GM19351 (cell line): ENCODE measurements at regions not wholly inside any gene's neighbourhood (a gene's known extent, or its start where the extent isn't known, plus 50 kb on each side); places are given as distances from the start of the nearest gene placed in this dataset.

Experiments used
- ATAC-seq: cut with Tn5 transposase; IDR thresholded peaks from one replicate; pipeline ENCODE4 v1.9.1; 2021; ENCODE audit warnings: mild to moderate bottlenecking, moderate library complexity; ENCODE audit not compliant: unreplicated experiment

DNA sequence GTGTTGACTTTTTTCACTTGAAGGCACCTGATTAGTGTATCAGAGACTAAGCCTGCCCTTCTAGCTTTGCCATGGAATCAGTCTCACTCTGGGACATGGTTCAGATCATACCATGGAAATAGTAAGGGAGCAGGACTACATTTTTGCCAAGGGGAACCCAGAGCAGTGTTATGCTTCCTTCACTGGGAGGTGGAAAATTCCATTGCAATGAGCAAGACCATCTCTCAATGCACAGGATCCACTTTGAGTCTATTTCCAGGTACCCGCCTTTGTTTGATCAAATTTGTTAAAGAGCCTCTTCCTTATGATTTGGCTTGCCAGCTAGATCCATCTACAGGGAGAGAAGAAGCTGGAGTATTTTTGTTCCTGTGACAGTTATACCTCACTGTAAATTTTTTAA lies 395.8 kb downstream of the MTX2 start:
- ATAC-seq = no peak

DNA sequence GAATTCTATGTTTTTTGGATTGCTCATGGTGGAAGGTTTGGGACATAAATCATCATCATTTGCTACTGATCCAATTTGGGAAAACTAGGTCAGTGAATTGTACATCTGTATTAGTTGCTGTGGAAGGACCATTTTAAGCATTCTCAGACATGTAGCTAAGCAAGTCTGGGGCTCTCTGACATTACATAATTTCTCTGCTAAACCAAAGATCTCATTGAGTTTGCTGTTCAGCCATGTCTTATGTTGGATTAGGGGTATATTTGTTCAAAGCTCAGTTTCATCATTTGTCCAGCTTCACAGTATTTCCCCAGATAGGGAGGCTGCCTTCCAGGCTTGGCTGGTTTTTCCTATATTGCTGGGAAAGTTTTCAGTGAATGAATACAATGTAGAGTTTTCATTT lies 399.7 kb downstream of the MTX2 start:
- ATAC-seq = no peak

DNA sequence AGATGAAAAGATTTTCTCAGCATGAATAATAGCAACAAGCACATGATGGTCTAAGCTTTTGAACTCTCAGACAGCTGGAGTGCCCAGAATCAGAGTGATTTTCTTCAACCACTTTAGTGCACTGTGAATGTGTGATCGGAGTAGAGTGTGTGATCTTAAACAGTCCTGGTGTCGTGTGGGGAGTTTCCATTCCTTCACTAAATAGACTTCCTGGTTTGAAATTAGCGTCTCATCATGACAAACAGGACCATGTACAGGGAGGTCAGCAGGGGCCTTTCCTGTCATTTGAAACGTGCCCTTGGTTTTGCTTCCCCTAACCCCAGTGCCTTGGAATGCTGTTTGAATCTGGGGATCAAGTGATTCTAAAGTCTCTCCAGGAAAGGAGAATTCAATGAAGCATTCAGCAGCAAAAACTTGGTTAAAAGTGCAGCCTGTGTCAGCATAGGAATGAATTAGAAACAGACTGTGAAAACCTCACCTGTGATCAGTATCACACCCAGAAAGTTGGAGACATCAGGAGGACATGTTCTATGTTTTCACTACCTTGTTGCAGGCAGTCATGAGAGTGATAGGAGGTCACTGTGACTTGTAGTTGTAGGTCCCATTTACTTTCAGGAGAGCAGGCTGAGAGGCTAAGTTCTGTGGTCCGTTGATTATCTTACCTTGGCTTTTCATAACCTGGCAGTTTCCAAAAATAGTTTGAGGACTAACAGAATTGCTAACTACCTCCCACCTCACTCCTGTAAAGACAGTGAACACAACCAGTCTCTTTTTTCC lies 400.3 kb downstream of the MTX2 start:
- ATAC-seq = peak; percentile 49

DNA sequence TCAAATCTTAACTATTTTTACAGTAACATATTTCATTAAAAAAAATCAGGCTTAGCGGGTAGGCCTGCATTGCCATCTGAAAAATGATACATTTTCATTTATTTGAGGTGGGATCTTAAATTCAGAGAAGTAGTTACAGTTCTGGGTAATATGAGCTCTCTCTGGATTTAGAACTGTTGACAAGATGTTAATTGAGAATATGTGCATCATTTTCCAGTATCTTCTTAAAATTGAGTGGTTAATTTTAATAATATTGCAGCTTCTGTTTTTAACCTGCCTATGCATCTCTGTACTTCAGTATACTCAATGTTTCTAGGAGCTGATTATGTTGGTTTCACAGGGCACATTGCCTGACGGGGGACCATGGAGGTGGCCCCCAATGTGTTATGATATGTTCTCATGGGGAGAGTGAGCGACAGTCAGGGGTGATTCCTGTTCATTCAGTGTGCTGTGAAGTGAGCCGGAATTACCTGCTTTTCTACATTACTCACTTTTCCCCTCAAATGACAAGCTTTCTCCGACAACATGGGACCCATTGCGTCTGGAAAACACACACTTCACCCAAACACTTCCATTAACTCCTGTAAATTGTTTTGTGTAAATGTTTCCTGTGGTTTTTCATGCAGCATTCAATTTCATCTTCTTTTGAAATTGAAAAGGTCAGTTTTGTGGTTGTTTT lies 406.2 kb downstream of the MTX2 start:
- no peak for ATAC-seq

DNA sequence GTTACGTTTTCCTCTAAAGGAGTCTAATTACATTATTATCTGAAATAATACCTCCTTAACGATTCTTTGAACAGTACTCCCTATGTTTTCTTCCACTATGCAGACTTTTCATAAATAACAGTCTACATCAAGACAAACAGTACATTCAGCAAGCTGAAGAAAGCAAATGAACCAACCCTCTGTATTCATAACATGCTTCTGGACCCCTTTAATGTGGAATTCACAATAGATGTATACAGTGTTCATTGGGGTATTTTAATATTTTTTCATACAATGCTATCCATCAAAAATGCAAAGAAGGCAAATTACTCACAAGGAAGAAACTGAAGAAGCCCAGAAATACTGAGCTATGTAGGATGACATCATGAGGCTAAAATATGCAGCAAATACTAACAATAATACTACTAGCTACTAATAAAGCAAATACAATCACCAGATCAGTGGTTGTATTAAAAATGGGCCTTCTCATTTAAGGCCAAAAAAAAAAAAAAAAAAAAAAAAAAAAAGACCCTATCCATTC lies 408.6 kb downstream of the MTX2 start:
- no peak for ATAC-seq

DNA sequence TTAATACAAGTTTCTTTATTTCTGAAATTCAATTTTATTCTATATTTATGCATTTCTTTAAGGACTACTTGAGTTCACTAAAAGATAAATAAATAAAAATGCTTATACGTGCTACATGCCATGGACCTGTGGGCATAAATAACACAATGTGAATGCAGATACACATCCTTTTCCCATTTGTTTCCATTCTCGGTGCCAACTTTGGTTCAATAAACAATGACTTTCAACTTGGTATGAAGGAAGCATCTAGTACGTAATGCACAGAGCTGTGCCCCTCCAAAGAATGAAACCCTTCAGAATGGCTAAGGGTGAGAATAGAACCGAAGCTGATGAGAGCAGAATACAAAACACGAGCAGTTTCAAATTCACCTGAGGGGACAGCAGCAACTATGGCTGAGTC lies 409.3 kb downstream of the MTX2 start:
- no peak for ATAC-seq

DNA sequence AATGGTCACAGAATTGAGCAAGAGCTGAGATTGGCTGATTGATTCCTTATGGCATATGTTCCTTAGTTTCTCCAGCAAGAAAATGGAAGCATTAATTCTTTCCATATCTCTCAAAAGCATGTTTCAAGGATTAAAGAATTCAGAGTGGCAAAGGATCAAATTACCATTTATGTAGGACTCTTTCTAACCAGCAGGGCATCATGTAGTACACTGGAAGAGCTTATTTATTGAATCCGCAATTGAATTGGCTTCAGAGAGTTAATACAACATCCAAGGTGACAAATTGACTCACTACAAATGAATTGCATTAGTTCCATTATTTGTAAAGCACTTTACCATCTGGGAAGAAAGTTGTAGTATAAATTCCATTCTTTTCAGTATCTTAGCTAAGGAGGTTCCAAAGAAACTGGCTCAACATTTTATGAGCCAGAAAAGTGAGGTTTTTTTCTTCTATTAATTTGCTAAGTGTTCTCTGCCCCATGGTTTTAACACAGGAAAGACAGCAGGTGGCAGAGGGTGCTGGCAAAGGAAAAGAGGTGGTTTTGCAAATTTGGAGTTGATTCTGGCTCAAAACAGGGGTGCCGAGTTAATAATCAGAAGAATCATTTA lies 409.9 kb downstream of the MTX2 start:
- ATAC-seq = no peak

DNA sequence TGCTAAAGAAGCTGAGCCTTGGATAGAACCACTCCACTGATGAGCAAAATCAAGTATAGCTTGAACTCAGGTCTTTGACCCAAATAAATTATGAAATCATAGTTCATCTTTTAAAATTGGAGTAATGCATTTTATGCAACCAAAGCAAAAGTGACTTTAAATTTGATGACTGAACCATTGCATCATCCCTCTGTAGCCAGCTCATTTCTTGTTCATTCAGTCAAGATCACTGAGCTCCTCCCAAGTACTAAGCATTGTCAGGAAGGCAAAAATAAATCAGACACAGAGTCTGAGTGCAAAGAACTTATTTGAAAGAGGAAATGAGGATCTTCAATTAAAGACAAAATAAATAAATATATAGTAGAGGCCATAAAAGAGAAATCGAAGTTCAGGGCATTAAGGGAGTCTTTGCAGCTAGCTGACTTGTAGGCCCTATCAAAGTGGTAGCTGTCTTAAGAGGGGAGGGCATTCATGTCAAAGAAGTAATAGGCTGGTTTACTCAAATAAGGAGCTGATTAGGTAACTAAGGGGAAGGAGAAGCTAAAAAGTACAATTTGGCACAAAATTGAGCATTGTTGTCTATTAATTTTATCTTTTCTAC lies 411.8 kb downstream of the MTX2 start:
- ATAC-seq = no peak

DNA sequence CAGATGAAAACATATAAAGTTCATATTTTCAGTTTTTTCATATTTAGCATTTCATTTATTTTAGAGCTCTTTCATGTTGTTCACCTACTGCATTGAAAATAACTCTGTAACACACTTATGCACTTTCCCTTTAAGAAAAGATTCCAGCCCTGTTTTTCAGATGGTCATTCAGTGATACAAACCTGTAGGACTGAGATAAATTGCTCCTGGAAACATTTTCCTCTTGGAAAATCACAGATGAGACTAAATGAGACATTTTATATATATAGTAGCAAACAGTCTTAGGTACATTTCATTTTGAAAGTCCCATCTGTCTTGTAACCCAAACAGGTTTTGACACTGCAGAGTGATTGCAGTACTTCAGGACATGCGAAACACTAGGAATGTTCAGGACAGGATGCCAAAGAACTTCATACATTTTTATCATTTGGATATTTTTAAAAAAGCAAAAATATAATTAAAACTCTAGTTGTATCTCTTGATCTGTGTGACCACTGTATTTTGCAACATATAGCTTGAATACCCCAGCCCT lies 412.4 kb downstream of the MTX2 start:
- no peak for ATAC-seq

DNA sequence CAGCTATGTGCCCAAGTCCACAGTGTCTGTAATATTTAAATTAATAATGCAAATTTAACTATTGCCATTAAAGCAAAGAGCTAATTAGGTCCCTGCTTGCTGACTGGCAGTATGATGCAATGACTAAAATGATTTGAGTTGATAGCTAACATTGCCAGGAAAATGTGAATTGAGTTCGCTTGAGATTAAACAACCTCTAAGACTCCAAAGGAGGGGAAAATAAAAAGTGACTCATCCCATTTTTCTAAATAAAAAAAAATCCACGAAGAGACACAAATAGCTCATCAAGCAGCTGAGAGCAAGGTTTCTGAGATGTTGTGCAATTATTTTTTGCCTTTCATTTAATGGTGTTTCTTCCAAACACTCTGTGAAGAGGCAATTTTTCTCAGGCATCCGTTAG lies 413.0 kb downstream of the MTX2 start:
- ATAC-seq = no peak

DNA sequence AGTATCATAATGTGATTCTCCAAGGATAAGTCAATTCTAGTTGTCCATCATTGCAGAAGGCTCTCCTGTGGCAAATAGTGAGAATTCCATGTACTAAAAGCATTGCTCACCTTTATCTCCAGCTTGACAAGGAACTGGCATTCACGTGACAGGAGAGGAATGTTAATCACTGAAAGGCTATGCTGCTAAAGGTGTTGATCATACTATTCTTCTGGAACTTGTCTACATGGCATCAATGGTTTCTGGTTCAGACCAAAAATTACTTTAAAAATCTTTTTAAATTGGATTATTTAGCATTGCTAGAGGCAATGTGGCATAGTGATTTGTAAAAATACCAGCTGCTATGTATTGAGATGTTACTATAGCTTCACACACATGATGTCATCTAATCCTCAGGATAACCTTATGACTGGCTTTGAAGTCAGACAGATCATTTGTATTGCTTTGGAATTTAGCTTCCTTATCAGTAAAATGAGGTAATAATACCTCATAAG lies 414.4 kb downstream of the MTX2 start:
- no peak for ATAC-seq

DNA sequence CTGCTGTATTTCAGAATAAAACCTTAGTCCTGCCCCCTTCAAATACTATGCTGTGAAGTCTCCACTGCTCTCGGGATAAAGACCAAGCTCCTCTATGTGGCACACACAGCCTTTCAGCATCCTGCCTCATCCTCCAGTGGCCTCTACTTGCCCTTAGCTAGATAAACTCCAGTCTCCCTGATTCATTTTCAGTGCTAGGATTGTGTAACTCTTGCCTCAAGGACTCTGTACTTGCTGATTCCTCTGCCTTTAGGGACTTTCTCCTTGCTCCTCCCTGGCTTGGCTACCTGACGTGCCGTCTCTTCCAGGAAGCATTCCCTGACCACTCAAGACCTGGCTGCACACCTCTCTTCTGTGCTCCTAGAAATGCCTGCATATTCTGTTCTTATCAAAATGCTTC lies 416.7 kb downstream of the MTX2 start:
- ATAC-seq = no peak

DNA sequence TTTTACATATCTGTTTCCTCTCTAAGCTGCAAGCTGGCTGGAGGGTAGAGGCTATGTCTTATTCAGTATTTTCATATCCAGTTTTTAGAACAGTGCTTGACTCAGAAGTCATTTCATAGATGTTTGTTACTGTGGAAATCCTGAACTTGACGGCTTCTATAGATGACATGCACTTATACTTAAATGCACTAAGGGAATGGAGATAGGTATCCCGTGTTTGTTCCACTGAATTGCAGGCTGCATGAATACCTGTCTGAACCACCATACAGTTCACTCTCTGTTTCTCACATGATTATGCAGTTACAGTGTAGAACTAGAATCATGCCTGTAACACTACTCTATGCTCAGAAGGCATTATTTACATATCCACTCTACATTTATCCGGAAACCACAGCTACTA lies 417.1 kb downstream of the MTX2 start:
- ATAC-seq = no peak

DNA sequence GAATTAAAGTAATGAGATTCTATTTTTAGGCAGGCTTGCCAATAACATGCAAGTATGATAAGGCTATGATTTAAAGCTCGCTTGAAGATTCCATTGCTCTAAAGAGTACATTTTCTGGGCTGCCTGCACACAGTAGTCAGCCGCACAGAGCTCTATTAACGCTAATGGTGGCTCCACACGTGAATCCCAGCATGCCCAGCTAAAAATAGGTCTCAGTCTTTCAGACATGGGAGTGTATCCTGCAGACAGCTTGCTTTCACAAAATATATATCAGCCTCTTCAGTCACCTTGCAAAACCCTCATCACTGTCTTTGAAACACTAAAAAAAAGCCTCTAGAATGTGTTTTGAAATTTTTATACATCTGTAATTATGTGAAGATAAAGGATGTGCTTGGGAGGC lies 418.1 kb downstream of the MTX2 start:
- ATAC-seq = no peak

DNA sequence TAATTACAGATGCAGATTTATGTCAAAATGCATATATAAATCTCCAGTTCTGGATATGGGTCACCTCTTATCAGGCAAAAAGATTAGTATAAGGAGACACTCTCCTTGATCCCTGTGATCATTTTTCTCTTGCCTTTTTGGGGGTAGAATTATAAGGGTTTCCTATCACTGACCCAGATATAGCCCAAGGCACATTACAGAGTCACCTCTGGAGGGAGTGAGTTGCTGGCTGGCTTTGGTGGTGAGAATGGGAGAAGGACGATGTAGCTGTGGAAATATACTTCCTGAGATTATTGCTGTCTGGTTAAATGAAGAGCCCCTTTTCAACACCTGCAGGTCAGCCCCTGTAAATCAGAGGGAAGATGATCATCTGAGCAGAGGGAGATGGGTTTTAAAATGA lies 418.7 kb downstream of the MTX2 start:
- ATAC-seq = no peak

DNA sequence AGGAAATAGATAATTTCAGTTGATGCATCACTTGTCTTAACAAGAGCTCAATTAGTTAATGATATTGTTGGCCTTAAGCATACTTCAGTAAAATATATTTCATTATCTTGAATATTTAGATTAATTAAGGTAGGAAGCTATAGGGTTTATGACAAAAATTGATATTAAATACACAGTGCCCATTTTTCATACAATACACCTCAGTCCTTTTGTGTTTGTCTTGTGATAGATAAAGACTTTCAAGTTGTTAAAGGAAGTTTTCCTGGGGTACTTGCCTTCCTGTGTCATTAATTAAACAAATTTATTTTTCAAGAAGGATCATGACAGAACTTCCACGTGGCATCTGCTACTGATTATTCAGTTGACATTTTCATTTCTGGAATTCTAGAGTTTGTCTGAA lies 420.5 kb downstream of the MTX2 start:
- no peak for ATAC-seq

DNA sequence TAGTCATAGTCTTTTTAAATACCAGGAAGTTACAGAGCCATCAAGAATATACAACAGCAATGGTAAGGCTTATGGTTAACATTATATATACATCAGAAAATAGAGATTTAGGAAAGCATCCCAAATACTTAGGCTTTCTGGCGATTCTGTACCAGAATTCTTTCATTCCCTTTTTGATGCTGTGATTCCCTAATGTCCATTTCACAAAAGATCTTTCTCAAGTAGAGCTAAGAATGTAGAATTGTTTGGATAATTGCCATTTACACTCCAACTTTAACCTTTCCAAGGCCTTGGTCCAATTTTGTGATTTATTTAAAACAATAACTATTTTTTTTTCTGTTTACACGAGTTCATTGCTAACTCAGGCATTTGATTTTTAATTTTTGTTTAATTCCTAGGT lies 422.2 kb downstream of the MTX2 start:
- no peak for ATAC-seq

DNA sequence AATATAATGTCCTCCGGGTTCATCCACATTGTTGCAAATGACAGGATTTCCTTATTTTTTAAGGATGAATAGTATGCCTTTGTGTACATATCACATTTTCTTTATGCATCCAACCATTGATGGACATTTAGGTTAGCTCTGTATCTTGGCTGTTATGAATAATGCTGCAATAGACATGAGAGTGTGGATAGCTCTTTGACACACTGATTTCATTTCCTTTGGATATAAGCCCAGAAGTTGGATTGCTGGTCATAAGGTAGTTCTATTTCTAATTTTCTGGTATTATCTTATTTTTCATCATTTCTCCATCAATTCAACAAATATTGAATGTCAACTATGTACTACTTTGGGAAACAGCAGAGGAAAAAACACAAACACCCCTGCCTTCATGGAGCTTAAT lies 423.3 kb downstream of the MTX2 start:
- no peak for ATAC-seq

DNA sequence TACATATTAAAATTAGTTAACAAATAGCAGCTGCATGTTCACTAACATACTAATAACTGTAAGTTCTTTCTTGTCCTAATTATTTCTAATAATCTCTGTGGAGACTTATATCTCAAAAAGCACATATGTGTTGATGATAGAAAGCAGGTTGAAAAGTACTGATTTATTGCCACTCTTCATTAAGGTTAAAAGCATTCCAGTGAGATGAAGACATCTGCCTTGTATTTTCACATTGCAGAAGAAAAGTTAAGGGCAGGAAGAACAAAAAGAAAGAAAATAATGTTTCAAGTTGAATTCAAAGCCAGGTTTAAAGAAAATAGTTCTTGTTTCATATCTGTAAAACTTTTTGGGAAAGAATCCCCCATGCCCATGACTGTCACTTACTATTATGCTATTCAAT lies 429.9 kb downstream of the MTX2 start:
- no peak for ATAC-seq

DNA sequence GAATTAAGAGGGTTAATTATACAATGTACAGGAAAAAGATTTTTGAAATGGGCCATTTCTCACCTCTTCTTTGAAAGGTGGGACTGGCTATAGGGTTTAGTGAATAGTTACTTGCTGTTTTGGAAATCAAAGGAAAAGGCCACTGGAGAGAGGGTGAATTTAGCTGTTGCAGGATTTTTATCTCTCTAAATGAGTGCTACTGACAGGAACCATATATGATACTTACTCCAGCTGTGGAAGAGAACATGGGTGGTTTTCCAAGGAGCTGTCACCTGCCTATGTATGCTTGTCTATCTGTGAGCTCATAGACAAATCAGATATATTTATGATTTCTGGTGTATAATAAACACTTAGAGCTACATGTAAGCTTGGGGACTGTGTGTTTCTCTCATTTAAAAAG lies 430.4 kb downstream of the MTX2 start:
- ATAC-seq = no peak

DNA sequence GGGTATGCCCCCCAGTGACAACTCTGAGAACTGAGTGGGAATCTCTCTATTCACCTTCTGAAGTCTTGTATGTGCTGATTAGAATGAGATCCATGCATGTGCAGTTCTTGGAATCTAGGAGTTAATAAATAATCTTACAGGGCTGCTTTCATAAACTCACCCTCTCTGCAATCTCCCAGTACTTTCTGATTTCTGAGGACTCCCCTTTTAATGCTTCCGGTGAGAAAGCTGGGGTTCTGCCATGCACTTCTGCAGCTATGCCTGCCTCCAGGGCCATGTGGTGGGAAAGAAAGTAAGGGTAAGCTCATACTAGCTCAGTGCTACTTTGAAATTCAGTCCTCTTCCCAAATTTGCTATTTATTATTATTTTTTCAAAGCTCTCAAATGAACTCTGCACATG lies 432.9 kb downstream of the MTX2 start:
- no peak for ATAC-seq
